K562 (cell line): ENCODE measurements at regions not wholly inside any gene's neighbourhood (a gene's known extent, or its start where the extent isn't known, plus 50 kb on each side); places are given as distances from the start of the nearest gene placed in this dataset.
A peak's percentile ranks its signal among the peaks of the same experiment; 100 is the strongest.

Experiments
- BRF2 ChIP-seq: IDR thresholded peaks from 3 replicates; pipeline ENCODE4 v1.6.1; 2011; ENCODE audit warnings: borderline replicate concordance, mild to moderate bottlenecking; ENCODE audit not compliant: insufficient read length, insufficient read depth
- GABPA ChIP-seq: fragments of 200-800 bp; sonication (Bioruptor generic); conservative IDR thresholded peaks from 2 replicates; pipeline ENCODE4 v1.6.1; 2016; ENCODE audit warnings: low read depth, missing genetic modification characterization, missing compliant biosample characterization
- KHSRP ChIP-seq: fragments of 450-650 bp; IDR thresholded peaks from 2 replicates; pipeline ENCODE4 v1.6.1; 2017
- MCM3 ChIP-seq: fragments of 450-650 bp; IDR thresholded peaks from 2 replicates; pipeline ENCODE4 v1.6.1; 2016
- NR2F6 ChIP-seq: fragments of 450-650 bp; formaldehyde crosslinking; IDR thresholded peaks from 2 replicates; pipeline ENCODE4 v1.4.0; 2020; ENCODE audit warnings: mild to moderate bottlenecking
- PHB ChIP-seq: fragments of 250-450 bp; sonication (Bioruptor Pico); IDR thresholded peaks from 2 replicates; pipeline ENCODE4 v1.5.0; 2021
- POLR2G ChIP-seq: fragments of 200-400 bp; formaldehyde crosslinking; IDR thresholded peaks from 2 replicates; pipeline ENCODE4 v1.6.1; 2017; ENCODE audit warnings: low read depth, mild to moderate bottlenecking, antibody characterized with exemption, low read length, moderate library complexity
- RBM25 ChIP-seq: fragments of 200-400 bp; formaldehyde crosslinking; IDR thresholded peaks from 2 replicates; pipeline ENCODE4 v1.6.1; 2018; ENCODE audit warnings: low read length, low read depth, moderate library complexity; ENCODE audit not compliant: severe bottlenecking
- SMARCB1 ChIP-seq: IDR thresholded peaks from 2 replicates; pipeline ENCODE4 v1.6.1; 2011; ENCODE audit warnings: improper control_type of control experiment, low read depth; ENCODE audit not compliant: insufficient read length
- SMARCC2 ChIP-seq: fragments of 450-650 bp; IDR thresholded peaks from 2 replicates; pipeline ENCODE4 v1.6.1; 2017; ENCODE audit warnings: antibody characterized with exemption, moderate library complexity, mild to moderate bottlenecking, low read depth
- TAF7 ChIP-seq: fragments of 450-650 bp; IDR thresholded peaks from 2 replicates; pipeline ENCODE4 v1.6.1; 2016; ENCODE audit warnings: missing genetic modification characterization, missing compliant biosample characterization
- TBL1XR1 ChIP-seq, 2 experiments: IDR thresholded peaks; 2 replicates each; pipeline ENCODE4 v1.6.1; 2012; ENCODE audit warnings: improper control_type of control experiment in 2 of 2, low read length in 2 of 2, mild to moderate bottlenecking in 1 of 2
- TCF7L2 ChIP-seq: fragments of 150-350 bp; IDR thresholded peaks from 2 replicates; pipeline ENCODE4 v1.6.1; 2016; ENCODE audit warnings: low read depth, mild to moderate bottlenecking, low read length, moderate library complexity
- THRB ChIP-seq: fragments of 450-650 bp; formaldehyde crosslinking; conservative IDR thresholded peaks from 2 replicates; pipeline ENCODE4 v1.4.0; 2022; ENCODE audit warnings: mild to moderate bottlenecking, missing genetic modification characterization
- YBX1 ChIP-seq: fragments of 450-650 bp; IDR thresholded peaks from 2 replicates; pipeline ENCODE4 v1.7.1; 2016; ENCODE audit warnings: mild to moderate bottlenecking
- ZBTB49 ChIP-seq: sonication (generic); formaldehyde crosslinking; IDR thresholded peaks from 2 replicates; pipeline ENCODE4 v1.8.0; 2022; ENCODE audit warnings: missing genetic modification reagents, mild to moderate bottlenecking, borderline replicate concordance
- ZNF551 ChIP-seq: fragments of 250-450 bp; sonication (Bioruptor Pico); IDR thresholded peaks from 2 replicates; pipeline ENCODE4 v1.5.0; 2021; ENCODE audit warnings: mild to moderate bottlenecking, moderate library complexity
- ZSCAN32 ChIP-seq: fragments of 450-650 bp; formaldehyde crosslinking; IDR thresholded peaks from 2 replicates; pipeline ENCODE4 v1.4.0; 2020; ENCODE audit warnings: mild to moderate bottlenecking, moderate library complexity
- TF ChIP-seq, protein P1 (sequence below): fragments of 450-650 bp; IDR thresholded peaks from 2 replicates; pipeline ENCODE4 v1.6.1; 2018; ENCODE audit warnings: mild to moderate bottlenecking, low read depth; ENCODE audit not compliant: partially characterized antibody
- TF ChIP-seq, protein P2 (sequence below): fragments of 450-650 bp; IDR thresholded peaks from 2 replicates; pipeline ENCODE4 v1.6.1; 2016; ENCODE audit warnings: missing biosample characterization, missing genetic modification characterization
- TF ChIP-seq, protein P3 (sequence below): fragments of 450-650 bp; IDR thresholded peaks from 2 replicates; pipeline ENCODE4 v1.6.1; 2016; ENCODE audit warnings: low read depth, mild to moderate bottlenecking, moderate library complexity

GRCh38 chr4:177728361-177729152 is 286.3 kb upstream of the AGA start (continued):
- TF ChIP-seq SMARCC2 (no peak), ZBTB49 (no peak), YBX1 (no peak), ZSCAN32 (CRISPR knock-in tag) (no peak), POLR2G (0 out of 2 replicates have a peak, but pooled peaks have one; percentile 25), GABPA (tag) (peak; percentile 85), BRF2 (no peak), RBM25 (no peak), SMARCB1 (no peak), THRB (CRISPR knock-in tag) (no peak), TAF7 (tag) (no peak), TBL1XR1 (IDR thresholded peaks at IDR 0.05; ENCODE audit: low read length in 2 of 2) (no peak), MCM3 (no peak), NR2F6 (no peak), PHB (no peak), ZNF551 (CRISPR knock-in tag) (no peak), TCF7L2 (no peak), KHSRP (no peak)
- TF ChIP-seq, protein P1, sequence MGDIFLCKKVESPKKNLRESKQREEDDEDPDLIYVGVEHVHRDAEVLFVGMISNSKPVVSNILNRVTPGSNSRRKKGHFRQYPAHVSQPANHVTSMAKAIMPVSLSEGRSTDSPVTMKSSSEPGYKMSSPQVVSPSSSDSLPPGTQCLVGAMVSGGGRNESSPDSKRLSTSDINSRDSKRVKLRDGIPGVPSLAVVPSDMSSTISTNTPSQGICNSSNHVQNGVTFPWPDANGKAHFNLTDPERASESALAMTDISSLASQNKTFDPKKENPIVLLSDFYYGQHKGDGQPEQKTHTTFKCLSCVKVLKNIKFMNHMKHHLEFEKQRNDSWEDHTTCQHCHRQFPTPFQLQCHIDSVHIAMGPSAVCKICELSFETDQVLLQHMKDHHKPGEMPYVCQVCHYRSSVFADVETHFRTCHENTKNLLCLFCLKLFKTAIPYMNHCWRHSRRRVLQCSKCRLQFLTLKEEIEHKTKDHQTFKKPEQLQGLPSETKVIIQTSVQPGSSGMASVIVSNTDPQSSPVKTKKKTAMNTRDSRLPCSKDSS, result no peak
- TF ChIP-seq, protein P2, sequence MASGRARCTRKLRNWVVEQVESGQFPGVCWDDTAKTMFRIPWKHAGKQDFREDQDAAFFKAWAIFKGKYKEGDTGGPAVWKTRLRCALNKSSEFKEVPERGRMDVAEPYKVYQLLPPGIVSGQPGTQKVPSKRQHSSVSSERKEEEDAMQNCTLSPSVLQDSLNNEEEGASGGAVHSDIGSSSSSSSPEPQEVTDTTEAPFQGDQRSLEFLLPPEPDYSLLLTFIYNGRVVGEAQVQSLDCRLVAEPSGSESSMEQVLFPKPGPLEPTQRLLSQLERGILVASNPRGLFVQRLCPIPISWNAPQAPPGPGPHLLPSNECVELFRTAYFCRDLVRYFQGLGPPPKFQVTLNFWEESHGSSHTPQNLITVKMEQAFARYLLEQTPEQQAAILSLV (tag), result no peak
- TF ChIP-seq, protein P3, sequence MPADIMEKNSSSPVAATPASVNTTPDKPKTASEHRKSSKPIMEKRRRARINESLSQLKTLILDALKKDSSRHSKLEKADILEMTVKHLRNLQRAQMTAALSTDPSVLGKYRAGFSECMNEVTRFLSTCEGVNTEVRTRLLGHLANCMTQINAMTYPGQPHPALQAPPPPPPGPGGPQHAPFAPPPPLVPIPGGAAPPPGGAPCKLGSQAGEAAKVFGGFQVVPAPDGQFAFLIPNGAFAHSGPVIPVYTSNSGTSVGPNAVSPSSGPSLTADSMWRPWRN, result no peak
